ENCODE measurements at regions not wholly inside any gene's neighbourhood (a gene's known extent, or its start where the extent isn't known, plus 50 kb on each side); places are given as distances from the start of the nearest gene placed in this dataset.
"Not testable (repeated sequence)": the region's sequence is repeated elsewhere in the genome, so short reads cannot be mapped to it uniquely, and the experiment has no call there.

DNA sequence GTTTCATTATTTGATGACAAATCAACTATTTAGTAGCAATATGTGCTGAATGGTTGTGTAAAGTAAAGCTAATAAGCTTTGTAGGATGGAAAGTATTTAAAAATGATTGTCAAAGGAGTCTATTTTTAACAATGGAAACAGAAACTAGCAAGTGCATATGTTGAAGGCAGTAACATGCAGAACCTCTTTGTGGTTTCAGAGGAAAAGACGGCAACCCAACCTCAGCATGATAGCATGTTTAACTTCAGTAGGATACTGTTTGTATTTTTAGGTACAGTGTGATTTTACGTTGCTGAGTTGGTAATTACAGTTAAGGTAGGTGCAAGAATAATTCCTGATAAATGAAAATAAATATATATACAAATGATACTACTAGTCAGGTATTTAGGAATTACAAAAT is 545.4 kb downstream of the CDY1 start:
- H3K36me3 ChIP-seq; H3K27me3 ChIP-seq; H3K9me3 ChIP-seq; H3K27ac ChIP-seq; H3K4me1 ChIP-seq; DNase-seq; H3K4me3 ChIP-seq; intact Hi-C loops (cut with DNase I): not testable (repeated sequence)
- WGBS, 2 donors = no CpG with 5 or more reads among the region's 2 CpGs

- H3K27ac ChIP-seq; DNase-seq; intact Hi-C loops (cut with DNase I): not testable (repeated sequence)
Measured at GRCh38 chrY:26179326-26179725, 557.4 kb downstream of the CDY1 start.

GRCh38 chrY:26224974-26225373 is 603.1 kb downstream of the CDY1 start:
- H3K9me3 ChIP-seq; intact Hi-C loops (cut with DNase I); H3K4me3 ChIP-seq; H3K27ac ChIP-seq; DNase-seq; H3K4me1 ChIP-seq; H3K27me3 ChIP-seq; H3K36me3 ChIP-seq: not testable (repeated sequence)
- no CpG with 5 or more reads among the region's 1 CpG for WGBS, 2 donors

More at GRCh38 chrY:26179326-26179725, 557.4 kb downstream of the CDY1 start:
- H3K27me3 ChIP-seq, H3K9me3 ChIP-seq, H3K4me1 ChIP-seq, H3K4me3 ChIP-seq, H3K36me3 ChIP-seq: not testable (repeated sequence)
- WGBS, 2 donors = no CpG with 5 or more reads among the region's 6 CpGs

- H3K4me1 ChIP-seq; H3K4me3 ChIP-seq; H3K27ac ChIP-seq; H3K9me3 ChIP-seq; intact Hi-C loops (cut with DNase I); DNase-seq; H3K36me3 ChIP-seq; H3K27me3 ChIP-seq: not testable (repeated sequence)
- WGBS, 2 donors = no CpG with 5 or more reads among the region's 1 CpG
Measured at GRCh38 chrY:26225468-26225867, 603.6 kb downstream of the CDY1 start.

- H3K4me3 ChIP-seq; H3K36me3 ChIP-seq; intact Hi-C loops (cut with DNase I); H3K4me1 ChIP-seq; H3K27me3 ChIP-seq; DNase-seq; H3K9me3 ChIP-seq; H3K27ac ChIP-seq: not testable (repeated sequence)
- no CpG with 5 or more reads among the region's 5 CpGs for WGBS, 2 donors
Measured at GRCh38 chrY:26240944-26241343, 619.0 kb downstream of the CDY1 start.

DNA sequence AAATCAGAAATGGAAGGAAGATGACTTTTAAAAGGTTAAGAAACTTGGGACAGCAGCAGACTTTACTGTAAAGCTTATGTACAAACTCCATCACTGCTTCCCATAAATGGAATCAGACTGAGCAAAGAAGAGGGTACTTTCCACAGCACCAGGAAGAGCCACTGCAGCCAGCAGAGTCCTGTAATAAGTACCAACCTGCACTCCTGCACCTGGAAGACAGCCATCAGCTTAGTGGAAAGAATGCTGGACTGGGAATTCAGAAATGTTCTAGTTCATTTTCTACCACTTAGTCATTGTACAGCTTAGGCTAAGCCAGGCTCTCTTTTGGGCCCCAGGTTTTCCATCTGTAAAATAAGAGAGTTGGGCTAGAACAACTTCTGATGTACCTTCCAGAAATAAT is 632.3 kb downstream of the CDY1 start:
- H3K4me3 ChIP-seq; H3K36me3 ChIP-seq; intact Hi-C loops (cut with DNase I); H3K27ac ChIP-seq; H3K9me3 ChIP-seq; DNase-seq; H3K4me1 ChIP-seq; H3K27me3 ChIP-seq: not testable (repeated sequence)

- H3K4me3 ChIP-seq; H3K9me3 ChIP-seq; DNase-seq; intact Hi-C loops (cut with DNase I); H3K27ac ChIP-seq; H3K4me1 ChIP-seq; H3K27me3 ChIP-seq; H3K36me3 ChIP-seq: not testable (repeated sequence)
- no CpG with 5 or more reads among the region's 3 CpGs for WGBS, 2 donors
Measured at GRCh38 chrY:26265449-26265848, 643.5 kb downstream of the CDY1 start.

- DNase-seq; H3K4me3 ChIP-seq; H3K27me3 ChIP-seq; intact Hi-C loops (cut with DNase I); H3K4me1 ChIP-seq; H3K27ac ChIP-seq; H3K36me3 ChIP-seq; H3K9me3 ChIP-seq: not testable (repeated sequence)
- whole genome bisulfite sequencing, 2 donors = no CpG with 5 or more reads among the region's 3 CpGs
Measured at GRCh38 chrY:26268421-26268820, 646.5 kb downstream of the CDY1 start.

GRCh38 chrY:26268934-26269333 is 647.0 kb downstream of the CDY1 start:
- WGBS, 2 donors = no CpG with 5 or more reads among the region's 2 CpGs
- H3K36me3 ChIP-seq; H3K4me3 ChIP-seq; H3K27ac ChIP-seq; intact Hi-C loops (cut with DNase I); H3K27me3 ChIP-seq; DNase-seq; H3K9me3 ChIP-seq; H3K4me1 ChIP-seq: not testable (repeated sequence)

GRCh38 chrY:26273089-26273488 is 651.2 kb downstream of the CDY1 start:
- H3K4me3 ChIP-seq; H3K27ac ChIP-seq; H3K27me3 ChIP-seq; H3K36me3 ChIP-seq; H3K4me1 ChIP-seq; H3K9me3 ChIP-seq; intact Hi-C loops (cut with DNase I); DNase-seq: not testable (repeated sequence)
- no CpG with 5 or more reads among the region's 2 CpGs for WGBS, 2 donors

- DNase-seq; H3K9me3 ChIP-seq; H3K4me1 ChIP-seq; H3K27me3 ChIP-seq; H3K36me3 ChIP-seq; H3K4me3 ChIP-seq; intact Hi-C loops (cut with DNase I); H3K27ac ChIP-seq: not testable (repeated sequence)
Measured at GRCh38 chrY:26306046-26306445, 684.1 kb downstream of the CDY1 start.

- H3K9me3 ChIP-seq; H3K27me3 ChIP-seq; H3K4me3 ChIP-seq; H3K27ac ChIP-seq; H3K36me3 ChIP-seq; DNase-seq; intact Hi-C loops (cut with DNase I); H3K4me1 ChIP-seq: not testable (repeated sequence)
- no CpG with 5 or more reads among the region's 1 CpG for WGBS, 2 donors
Measured at GRCh38 chrY:26306630-26307385, 684.9 kb downstream of the CDY1 start.

DNA sequence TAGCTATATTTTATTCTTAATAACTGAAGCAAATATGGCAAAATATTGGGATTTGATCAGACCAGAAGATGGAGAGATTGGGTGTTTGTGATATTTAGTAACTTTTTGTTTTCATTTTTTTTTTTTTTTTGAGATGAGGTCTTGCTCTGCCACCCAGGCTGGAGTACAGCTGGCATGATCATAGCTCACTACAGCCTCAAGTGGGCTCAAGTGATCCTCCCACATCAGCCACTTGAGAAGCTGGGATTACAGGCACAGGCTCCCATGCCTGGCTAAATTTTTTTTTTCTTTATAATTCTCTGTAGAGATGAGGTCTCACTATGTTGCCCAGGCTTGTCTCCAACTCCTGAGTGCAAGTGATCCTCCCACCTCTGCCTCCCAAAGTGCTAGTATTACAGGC is 686.4 kb downstream of the CDY1 start:
- H3K4me3 ChIP-seq; H3K4me1 ChIP-seq; intact Hi-C loops (cut with DNase I); H3K36me3 ChIP-seq; DNase-seq; H3K27ac ChIP-seq; H3K9me3 ChIP-seq; H3K27me3 ChIP-seq: not testable (repeated sequence)
